HEK293T (cell line): ENCODE measurements at regions not wholly inside any gene's neighbourhood (a gene's known extent, or its start where the extent isn't known, plus 50 kb on each side); places are given as distances from the start of the nearest gene placed in this dataset.

ENCODE experiments used
- ARNT ChIP-seq: fragments of 450-650 bp; IDR thresholded peaks from 2 replicates; pipeline ENCODE4 v1.6.1; 2017; ENCODE audit warnings: mild to moderate bottlenecking
- BHLHE40 ChIP-seq: fragments of 450-650 bp; IDR thresholded peaks from 2 replicates; pipeline ENCODE4 v1.6.1; 2016; ENCODE audit warnings: mild to moderate bottlenecking, moderate library complexity, borderline replicate concordance
- ELF4 ChIP-seq: fragments of 450-650 bp; IDR thresholded peaks from 2 replicates; pipeline ENCODE4 v1.6.1; 2017; ENCODE audit warnings: antibody characterized with exemption
- FOXA1 ChIP-seq: fragments of 450-650 bp; IDR thresholded peaks from 2 replicates; pipeline ENCODE4 v1.6.1; 2016; ENCODE audit warnings: mild to moderate bottlenecking
- FOXK2 ChIP-seq: fragments of 450-650 bp; IDR thresholded peaks from 2 replicates; pipeline ENCODE4 v1.6.1; 2016; ENCODE audit warnings: mild to moderate bottlenecking
- FOXM1 ChIP-seq: fragments of 450-650 bp; IDR thresholded peaks from 2 replicates; pipeline ENCODE4 v1.6.1; 2017; ENCODE audit warnings: mild to moderate bottlenecking, borderline replicate concordance
- L3MBTL2 ChIP-seq: fragments of 450-650 bp; conservative IDR thresholded peaks from 2 replicates; pipeline ENCODE4 v1.6.1; 2016; ENCODE audit warnings: mild to moderate bottlenecking
- LEF1 ChIP-seq: fragments of 450-650 bp; IDR thresholded peaks from 2 replicates; pipeline ENCODE4 v1.6.1; 2017; ENCODE audit warnings: mild to moderate bottlenecking, borderline replicate concordance
- NFRKB ChIP-seq: fragments of 450-650 bp; IDR thresholded peaks from 2 replicates; pipeline ENCODE4 v1.6.1; 2016; ENCODE audit warnings: mild to moderate bottlenecking, moderate library complexity
- SP1 ChIP-seq: fragments of 450-650 bp; IDR thresholded peaks from 2 replicates; pipeline ENCODE4 v1.6.1; 2017
- SUZ12 ChIP-seq: fragments of 450-650 bp; IDR thresholded peaks from 2 replicates; pipeline ENCODE4 v1.6.1; 2016; ENCODE audit warnings: mild to moderate bottlenecking
- TARDBP ChIP-seq: fragments of 450-650 bp; IDR thresholded peaks from 2 replicates; pipeline ENCODE4 v1.6.1; 2016

GRCh38 chr4:164410401-164410800 is 343.5 kb upstream of the SMIM31 start:
- TF ChIP-seq FOXM1 (no peak), TARDBP (no peak), BHLHE40 (no peak), ELF4 (no peak), NFRKB (no peak), SUZ12 (no peak), SP1 (no peak), ARNT (no peak), L3MBTL2 (no peak), FOXK2 (no peak), LEF1 (no peak), FOXA1 (no peak)
